ENCODE measurements at regions not wholly inside any gene's neighbourhood (a gene's known extent, or its start where the extent isn't known, plus 50 kb on each side); places are given as distances from the start of the nearest gene placed in this dataset.

GRCh38 chrX:150036641-150037040, 98.3 kb upstream of the EOLA2 start:
- DNase-seq (ENCODE audit: low spot score) (no peak), ATAC-seq (no peak), FAIRE-seq (no peak)
- Histone ChIP-seq H4K20me1 (ENCODE audit: insufficient read depth, low read length) (no peaks in the 10 kb centered on the region), H3K27me3 (ENCODE audit: control insufficient read depth in 1 of 2, insufficient read depth in 2 of 2, low read length in 2 of 2) (no peaks in the 10 kb centered on the region), H3K4me3 (replicated peaks in 1 of 3; ENCODE audit: insufficient read depth in 1 of 3, low read depth in 2 of 3, low read length in 3 of 3) (no peak overlapping the region), H3K36me3 (replicated peaks in 1 of 2; ENCODE audit: control insufficient read depth in 1 of 2, insufficient read depth in 2 of 2, low read length in 2 of 2) (no peaks in the 10 kb centered on the region), H3K79me2 (ENCODE audit: insufficient read depth, low read length) (no peaks in the 10 kb centered on the region), H3K9ac (ENCODE audit: insufficient read depth, low read depth, low read length) (no peak overlapping the region), H3K27ac (ENCODE audit: extremely low read length, insufficient read depth, low read length) (no peak overlapping the region), H3K4me1 (ENCODE audit: insufficient read depth, low read length) (peaks cover 35% of the 10 kb centered on the region), H3K4me2 (ENCODE audit: low read depth, low read length) (no peak overlapping the region; the same call in 1 of the 2 replicates), H3K9me3 (ENCODE audit: low read length) (peaks cover 6% of the 10 kb centered on the region; the same call in 1 of the 2 replicates), H2AFZ (ENCODE audit: low read length) (no peak overlapping the region)
- in situ Hi-C loops (cut with HindIII; ENCODE audit: extremely low pct_ligation_motif_present, low pct_unique_long_range_greater_than_20kb) (no loop called here), intact Hi-C loops (cut with micrococcal nuclease; ENCODE audit: unreplicated experiment) (no loop called here)
- ChIA-PET POLR2A (no interaction called here), CTCF (ENCODE audit: low intra/inter-chr PET ratio, low total read pairs) (no interaction called here)
- 78% methylated on average over 3 of the region's 3 CpGs for WGBS (ENCODE audit: low lambda C conversion rate)
- BruUV-seq (replicated peaks) = no TSS peak
- TF ChIP-seq GFI1 (CRISPR knock-in tag; IDR thresholded peaks at IDR 0.05; ENCODE audit: borderline replicate concordance) (no peak), ZNF589 (CRISPR knock-in tag; conservative IDR thresholded peaks at IDR 0.05) (no peak), SRY (CRISPR knock-in tag; IDR thresholded peaks at IDR 0.05) (no peak), NFKB2 (CRISPR knock-in tag; IDR thresholded peaks at IDR 0.05; ENCODE audit: borderline replicate concordance) (no peak), THAP11 (CRISPR knock-in tag; IDR thresholded peaks at IDR 0.05) (no peak), ZBTB14 (CRISPR knock-in tag; IDR thresholded peaks at IDR 0.05) (no peak), SMYD3 (CRISPR knock-in tag; IDR thresholded peaks at IDR 0.05) (no peak), ZNF577 (CRISPR knock-in tag; IDR thresholded peaks at IDR 0.05; ENCODE audit: borderline replicate concordance, low read depth) (no peak), SOX6 (IDR thresholded peaks at IDR 0.05) (no peak), SOX6 (CRISPR knock-in tag; IDR thresholded peaks at IDR 0.05) (no peak), NR2F1 (CRISPR knock-in tag; IDR thresholded peaks at IDR 0.05) (no peak)
- TF ChIP-seq, protein P1, sequence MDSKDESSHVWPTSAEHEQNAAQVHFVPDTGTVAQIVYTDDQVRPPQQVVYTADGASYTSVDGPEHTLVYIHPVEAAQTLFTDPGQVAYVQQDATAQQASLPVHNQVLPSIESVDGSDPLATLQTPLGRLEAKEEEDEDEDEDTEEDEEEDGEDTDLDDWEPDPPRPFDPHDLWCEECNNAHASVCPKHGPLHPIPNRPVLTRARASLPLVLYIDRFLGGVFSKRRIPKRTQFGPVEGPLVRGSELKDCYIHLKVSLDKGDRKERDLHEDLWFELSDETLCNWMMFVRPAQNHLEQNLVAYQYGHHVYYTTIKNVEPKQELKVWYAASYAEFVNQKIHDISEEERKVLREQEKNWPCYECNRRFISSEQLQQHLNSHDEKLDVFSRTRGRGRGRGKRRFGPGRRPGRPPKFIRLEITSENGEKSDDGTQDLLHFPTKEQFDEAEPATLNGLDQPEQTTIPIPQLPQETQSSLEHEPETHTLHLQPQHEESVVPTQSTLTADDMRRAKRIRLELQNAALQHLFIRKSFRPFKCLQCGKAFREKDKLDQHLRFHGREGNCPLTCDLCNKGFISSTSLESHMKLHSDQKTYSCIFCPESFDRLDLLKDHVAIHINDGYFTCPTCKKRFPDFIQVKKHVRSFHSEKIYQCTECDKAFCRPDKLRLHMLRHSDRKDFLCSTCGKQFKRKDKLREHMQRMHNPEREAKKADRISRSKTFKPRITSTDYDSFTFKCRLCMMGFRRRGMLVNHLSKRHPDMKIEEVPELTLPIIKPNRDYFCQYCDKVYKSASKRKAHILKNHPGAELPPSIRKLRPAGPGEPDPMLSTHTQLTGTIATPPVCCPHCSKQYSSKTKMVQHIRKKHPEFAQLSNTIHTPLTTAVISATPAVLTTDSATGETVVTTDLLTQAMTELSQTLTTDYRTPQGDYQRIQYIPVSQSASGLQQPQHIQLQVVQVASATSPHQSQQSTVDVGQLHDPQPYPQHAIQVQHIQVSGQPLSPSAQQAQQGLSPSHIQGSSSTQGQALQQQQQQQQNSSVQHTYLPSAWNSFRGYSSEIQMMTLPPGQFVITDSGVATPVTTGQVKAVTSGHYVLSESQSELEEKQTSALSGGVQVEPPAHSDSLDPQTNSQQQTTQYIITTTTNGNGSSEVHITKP (CRISPR knock-in tag; IDR thresholded peaks at IDR 0.05; ENCODE audit: low read depth) = no peak
- TF ChIP-seq, protein P2, sequence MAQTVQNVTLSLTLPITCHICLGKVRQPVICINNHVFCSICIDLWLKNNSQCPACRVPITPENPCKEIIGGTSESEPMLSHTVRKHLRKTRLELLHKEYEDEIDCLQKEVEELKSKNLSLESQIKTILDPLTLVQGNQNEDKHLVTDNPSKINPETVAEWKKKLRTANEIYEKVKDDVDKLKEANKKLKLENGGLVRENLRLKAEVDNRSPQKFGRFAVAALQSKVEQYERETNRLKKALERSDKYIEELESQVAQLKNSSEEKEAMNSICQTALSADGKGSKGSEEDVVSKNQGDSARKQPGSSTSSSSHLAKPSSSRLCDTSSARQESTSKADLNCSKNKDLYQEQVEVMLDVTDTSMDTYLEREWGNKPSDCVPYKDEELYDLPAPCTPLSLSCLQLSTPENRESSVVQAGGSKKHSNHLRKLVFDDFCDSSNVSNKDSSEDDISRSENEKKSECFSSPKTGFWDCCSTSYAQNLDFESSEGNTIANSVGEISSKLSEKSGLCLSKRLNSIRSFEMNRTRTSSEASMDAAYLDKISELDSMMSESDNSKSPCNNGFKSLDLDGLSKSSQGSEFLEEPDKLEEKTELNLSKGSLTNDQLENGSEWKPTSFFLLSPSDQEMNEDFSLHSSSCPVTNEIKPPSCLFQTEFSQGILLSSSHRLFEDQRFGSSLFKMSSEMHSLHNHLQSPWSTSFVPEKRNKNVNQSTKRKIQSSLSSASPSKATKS (CRISPR knock-in tag; IDR thresholded peaks at IDR 0.05) = no peak

All from HepG2 (cell line).